GM12872 (cell line): ENCODE measurements at regions not wholly inside any gene's neighbourhood (a gene's known extent, or its start where the extent isn't known, plus 50 kb on each side); places are given as distances from the start of the nearest gene placed in this dataset.

Experiments used
- CTCF ChIP-seq: IDR thresholded peaks from 3 replicates; pipeline ENCODE4 v1.5.1; 2011; ENCODE audit warnings: low read depth, mild to moderate bottlenecking, low read length, moderate library complexity; ENCODE audit not compliant: insufficient read depth

DNA sequence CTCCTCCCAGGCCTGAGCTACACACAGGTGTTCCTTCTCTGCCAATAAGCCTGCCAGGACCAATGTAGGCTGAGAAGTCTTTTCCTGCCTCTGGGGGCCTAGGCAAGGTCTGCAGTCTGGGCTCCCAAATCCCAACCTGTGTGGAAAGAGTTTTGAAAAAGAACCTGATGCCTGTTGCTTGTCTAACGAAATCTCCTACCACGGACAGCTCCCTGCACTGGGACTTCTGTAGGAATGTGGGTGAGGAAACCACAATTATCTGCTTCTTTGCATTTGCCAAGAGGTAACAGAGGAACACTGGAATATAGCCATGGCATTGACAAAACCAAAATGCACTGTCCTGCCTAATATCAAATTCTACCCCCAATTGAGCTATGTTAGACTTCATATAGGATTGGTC is 877.0 kb upstream of the TMEM132C start:
- TF ChIP-seq CTCF, result no peak

DNA sequence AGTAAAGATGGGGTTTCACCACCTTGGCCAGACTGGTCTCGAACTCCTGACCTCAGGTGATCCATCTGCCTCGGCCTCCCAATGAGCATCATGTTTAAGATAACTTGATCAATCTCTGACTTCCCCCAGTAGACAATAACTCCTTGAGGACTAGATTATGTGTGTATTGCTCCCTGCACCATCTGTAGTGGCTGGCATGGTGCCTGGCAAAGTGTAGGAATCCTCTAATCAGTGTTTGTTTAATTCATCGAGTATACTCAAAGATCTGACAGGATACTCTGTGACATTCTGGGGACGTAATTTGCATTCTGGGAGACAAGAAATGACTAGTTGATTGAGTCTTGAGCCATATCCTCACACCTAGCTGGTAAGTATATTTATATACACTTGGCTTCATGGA is 873.5 kb upstream of the TMEM132C start:
- no peak for TF ChIP-seq CTCF

DNA sequence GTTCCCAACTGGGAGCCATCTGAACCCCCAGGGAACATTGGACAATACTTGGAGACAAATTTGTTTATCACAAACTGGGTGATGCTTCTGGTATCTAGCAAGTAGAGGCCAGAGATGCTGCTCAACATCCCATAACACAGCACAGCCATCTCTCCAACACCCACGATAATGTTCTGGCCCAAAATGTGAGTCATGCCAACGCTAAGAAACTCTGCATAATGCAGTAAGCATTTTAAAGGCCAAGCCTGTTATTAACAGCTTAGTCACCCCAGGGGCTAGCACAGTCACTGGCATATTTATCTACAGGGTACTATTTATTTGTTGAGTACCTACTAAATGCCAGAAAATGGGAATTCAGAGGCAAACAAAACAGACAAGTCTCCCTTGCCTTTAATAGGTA is 873.1 kb upstream of the TMEM132C start:
- TF ChIP-seq CTCF, result no peak

- no peak for TF ChIP-seq CTCF
Measured at GRCh38 chr12:127396734-127397133, 870.2 kb upstream of the TMEM132C start.

- no peak for TF ChIP-seq CTCF
Measured at GRCh38 chr12:127398016-127398710, 868.8 kb upstream of the TMEM132C start.

GRCh38 chr12:127399451-127399850 is 867.5 kb upstream of the TMEM132C start:
- TF ChIP-seq CTCF, result no peak

- no peak for TF ChIP-seq CTCF
Measured at GRCh38 chr12:127400221-127400620, 866.7 kb upstream of the TMEM132C start.
